Stimulated activated CD4-positive, alpha-beta T cell treated with anti-CD3 and anti-CD28 coated beads, Interleukin-4, amount 100 ng/mL, for 48 hours (primary cell): ENCODE measurements at regions not wholly inside any gene's neighbourhood (a gene's known extent, or its start where the extent isn't known, plus 50 kb on each side); places are given as distances from the start of the nearest gene placed in this dataset.
"Not testable (repeated sequence)": the region's sequence is repeated elsewhere in the genome, so short reads cannot be mapped to it uniquely, and the experiment has no call there.

Experiments
- DNase-seq, 2 donors: peaks; one replicate each; pipeline ENCODE4 v3.0.0-alpha.2; 2020; ENCODE audit warnings: low read depth in 2 of 2

DNA sequence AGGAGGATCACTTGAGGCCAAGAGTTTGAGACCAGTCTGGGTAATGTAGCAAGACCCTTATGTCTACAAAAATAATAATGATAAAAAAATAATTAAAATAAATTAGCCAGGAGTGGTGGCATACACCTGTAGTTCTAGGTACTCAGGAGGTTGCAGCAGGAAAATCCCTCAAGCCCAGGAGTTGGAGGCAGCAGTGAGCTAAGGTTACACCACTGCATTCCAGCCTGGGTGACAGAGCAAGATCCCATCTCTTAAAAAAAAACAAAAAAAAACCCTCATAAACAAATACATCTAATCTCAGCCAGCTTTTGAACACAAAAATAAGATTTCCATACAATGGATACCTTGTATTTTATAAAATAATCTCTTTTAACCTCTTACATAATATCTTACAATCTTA lies 363.3 kb upstream of the KLF4 start:
- no peak for DNase-seq

- DNase-seq, result no peak
These were observed 361.1 kb upstream of the KLF4 start for GRCh38 chr9:107850653-107851052.

DNA sequence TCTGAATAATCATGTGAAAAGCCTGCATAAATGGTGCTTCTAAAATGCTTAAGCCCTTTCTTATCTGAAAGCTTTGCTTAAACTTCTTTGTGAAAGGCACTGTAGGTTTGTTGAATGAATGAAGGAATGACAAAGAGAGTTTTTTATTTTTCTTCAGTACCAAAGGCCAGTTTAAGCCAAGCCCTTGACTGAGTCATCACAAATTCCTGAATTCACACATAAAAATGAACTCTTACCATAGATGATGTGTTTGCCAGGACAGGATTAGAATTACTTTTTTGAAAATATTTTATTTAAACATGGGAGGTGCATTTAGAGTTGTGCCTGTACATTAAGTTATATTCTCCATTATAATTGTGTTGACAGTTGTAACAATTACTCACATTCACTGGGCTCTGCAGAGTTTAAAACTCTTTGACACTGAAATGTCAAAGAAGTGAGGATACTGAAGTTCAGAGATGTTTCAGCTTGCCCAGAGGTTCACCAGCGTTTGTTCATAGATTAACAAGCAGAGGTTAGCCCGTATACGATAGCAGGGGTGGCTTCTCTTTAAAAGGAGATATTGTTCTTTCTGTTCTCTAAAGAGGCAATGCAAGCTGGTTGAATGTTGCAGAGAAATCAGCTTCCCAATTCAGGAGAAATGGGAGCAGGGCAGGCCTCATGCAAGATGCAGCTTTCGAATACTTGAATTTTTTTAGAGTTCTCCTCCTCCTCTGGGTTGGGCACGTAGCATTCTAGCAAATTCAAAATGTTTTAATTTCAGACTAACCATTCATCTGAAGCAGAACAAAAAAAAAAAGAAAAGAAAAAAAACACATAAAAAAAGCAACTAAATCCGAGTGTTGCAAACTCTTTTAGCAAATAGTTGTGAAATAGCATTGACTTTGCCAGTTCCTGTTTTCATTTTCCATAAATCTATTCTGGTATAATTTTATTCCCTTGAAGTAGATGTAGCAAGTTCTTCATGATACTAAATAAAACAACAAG lies 358.7 kb upstream of the KLF4 start:
- DNase-seq, result no peak

DNA sequence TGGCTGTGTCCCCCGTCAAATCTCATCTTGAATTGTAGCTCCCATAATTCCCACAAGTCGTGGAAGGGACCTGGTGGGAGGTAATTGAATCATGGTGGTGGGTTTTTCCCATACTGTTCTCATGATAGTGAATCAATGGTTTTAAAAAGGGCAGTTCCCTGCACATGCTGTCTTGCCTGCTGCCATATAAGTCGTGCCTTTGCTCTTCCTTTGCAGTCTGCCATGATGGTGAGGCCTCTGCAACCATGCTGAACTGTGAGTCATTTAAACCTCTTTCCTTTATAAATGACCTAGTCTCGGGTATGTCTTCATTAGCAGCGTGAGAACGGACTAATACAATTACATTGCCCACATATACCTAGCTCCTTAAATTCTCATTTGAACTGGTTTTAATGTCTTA lies 353.0 kb upstream of the KLF4 start:
- DNase-seq, result no peak

- DNase-seq, result no peak
These were observed 351.5 kb upstream of the KLF4 start for GRCh38 chr9:107841076-107841475.

GRCh38 chr9:107839371-107839770 lies 349.8 kb upstream of the KLF4 start:
- no peak for DNase-seq

GRCh38 chr9:107838766-107839165 lies 349.2 kb upstream of the KLF4 start:
- no peak for DNase-seq

- no peak for DNase-seq
These were observed 346.7 kb upstream of the KLF4 start for GRCh38 chr9:107836300-107836699.

DNA sequence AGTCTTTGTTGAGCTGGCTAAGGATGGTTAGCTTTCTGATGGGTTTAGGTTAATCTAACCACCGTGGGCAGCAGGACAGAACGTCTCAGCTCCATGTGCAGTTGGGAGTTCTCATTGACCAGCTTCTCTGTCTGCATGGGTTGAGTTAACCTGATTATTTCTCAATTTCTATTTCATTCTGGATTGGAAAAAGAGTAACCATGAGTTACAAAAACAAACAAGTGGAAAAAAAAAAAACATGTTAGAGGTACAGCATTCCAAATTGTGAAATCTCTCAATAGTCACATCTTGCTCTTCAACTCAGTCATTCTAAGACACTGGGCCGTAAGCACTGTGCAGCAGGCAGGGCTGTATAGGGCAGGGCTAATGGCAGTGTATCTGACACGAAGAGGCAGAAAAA lies 343.7 kb upstream of the KLF4 start:
- no peak for DNase-seq

DNA sequence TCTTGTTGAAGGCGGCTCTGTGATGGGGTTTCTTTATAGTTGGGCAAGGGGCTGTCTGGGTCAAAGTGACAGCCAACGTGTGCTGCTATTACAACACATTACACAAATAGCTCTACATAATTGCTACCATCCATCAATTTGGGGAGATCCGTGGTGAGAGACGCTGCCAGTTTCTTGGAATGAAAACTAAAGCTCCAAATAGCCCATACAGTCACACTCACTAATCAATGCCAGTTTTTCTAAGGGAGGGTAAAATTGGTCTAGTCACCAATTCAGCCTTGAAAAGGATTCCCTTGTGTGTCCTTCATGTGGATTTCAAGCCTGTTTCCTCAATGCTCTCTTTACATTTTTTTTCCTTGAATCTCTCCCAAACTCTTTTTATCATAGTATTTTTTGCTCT lies 343.3 kb upstream of the KLF4 start:
- DNase-seq, result no peak

GRCh38 chr9:107830479-107830878 lies 340.9 kb upstream of the KLF4 start:
- no peak for DNase-seq

DNA sequence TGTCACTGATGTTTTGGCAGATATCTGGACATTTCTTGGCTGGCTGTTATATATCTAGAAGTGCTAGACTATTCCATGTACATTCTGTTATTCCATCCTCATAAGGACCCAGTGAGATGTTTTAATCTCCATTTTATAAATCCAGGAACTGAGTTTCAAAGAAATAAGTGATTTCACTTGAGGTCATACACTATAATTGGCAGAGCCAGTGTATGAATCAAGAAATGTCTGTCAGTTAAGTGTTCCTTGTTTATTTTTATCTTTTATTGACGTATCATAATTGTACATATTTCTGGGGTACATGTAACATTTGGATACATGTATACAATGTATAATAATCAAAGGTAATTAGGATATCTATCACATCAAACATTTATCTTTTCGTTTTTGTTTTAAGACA lies 338.3 kb upstream of the KLF4 start:
- DNase-seq, result no peak

DNA sequence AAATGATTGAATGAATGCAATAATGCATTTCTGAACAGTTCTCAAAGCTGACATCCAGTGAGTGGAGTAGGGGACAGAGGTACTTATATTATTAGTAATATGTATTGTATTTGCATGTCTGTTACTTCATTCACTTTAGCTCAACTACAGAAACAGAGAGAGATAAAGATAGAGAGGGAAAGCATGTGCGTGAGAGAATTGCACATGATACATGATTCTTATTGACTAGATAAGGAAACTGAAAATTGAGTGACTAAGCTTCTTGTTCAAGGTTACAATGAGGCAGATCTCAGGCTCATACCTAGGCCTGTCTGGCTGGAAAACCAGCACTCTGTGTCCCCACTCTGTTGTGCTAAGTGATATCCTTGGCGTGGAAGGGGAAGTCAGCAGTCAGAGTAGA lies 337.7 kb upstream of the KLF4 start:
- no peak for DNase-seq

DNA sequence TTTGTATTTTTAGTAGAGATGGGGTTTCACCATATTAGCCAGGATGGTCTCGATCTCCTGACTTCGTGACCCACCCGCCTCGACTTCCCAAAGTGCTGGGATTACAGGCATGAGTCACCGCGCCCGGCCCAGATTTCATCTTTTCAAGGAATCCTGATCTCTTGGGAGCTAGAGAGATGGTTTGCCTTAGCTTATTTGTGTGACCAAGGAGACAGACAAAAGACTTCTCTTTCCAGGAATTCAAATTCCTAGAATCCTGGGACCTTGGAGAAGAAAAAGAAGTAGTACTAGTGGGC lies 337.1 kb upstream of the KLF4 start:
- DNase-seq, result not testable (repeated sequence)

DNA sequence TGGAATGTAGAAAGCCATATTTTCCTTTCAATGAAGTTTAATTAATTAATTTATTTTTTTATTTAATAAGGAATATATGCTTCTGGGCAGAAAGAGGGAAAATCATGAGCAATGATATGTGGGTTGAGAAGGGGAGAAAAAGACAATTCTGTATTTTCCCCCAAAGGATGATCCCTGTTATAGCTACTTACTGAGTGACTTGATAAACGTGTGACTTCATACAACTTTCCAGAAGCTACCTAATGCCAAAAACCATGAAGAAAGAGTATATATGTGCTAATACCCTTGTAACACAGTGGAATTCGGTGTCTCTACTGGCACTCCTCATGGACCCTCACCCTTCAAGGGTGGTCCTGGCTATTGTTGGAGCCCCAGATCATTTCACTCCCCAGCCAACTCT lies 335.0 kb upstream of the KLF4 start:
- DNase-seq, result no peak

DNA sequence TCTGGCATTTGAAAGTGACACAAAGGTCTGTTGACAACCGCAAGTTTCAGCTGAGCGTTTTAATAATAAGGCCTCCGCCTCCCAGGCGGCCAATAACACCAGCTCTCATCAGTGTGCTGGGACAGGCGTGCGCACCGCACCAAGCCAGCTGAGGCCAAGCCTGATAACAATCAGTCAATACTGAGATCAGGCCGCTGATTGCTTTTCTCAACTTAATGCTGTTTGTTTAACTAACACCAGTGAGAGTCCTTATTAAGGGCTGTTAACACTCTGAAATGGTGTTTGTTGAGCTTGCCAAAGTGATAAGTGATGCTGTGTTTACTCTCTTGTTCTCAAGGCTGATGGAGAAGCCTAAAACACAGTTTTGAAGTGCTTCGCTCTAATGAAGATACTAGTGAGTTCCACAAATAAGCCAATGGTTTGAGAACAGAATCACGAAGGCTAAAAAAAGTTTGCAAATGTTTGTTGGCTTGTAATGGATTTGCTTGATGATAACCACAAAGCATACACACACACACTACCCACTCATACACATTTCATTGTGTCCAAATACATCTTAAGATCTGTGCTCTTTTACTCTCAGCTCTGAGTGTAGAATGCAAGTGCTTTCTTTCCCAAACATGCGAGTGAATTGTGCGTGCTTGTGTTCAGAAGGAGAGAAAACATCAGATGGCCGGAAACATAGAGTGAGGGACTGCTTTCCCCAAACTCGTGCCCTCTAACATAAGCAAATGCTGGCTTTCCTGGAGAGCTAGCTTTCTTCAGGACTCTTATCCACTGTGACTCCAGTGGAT lies 330.4 kb upstream of the KLF4 start:
- DNase-seq, result no peak

- DNase-seq, result not testable (repeated sequence)
These were observed 328.9 kb upstream of the KLF4 start for GRCh38 chr9:107818503-107818829.

DNA sequence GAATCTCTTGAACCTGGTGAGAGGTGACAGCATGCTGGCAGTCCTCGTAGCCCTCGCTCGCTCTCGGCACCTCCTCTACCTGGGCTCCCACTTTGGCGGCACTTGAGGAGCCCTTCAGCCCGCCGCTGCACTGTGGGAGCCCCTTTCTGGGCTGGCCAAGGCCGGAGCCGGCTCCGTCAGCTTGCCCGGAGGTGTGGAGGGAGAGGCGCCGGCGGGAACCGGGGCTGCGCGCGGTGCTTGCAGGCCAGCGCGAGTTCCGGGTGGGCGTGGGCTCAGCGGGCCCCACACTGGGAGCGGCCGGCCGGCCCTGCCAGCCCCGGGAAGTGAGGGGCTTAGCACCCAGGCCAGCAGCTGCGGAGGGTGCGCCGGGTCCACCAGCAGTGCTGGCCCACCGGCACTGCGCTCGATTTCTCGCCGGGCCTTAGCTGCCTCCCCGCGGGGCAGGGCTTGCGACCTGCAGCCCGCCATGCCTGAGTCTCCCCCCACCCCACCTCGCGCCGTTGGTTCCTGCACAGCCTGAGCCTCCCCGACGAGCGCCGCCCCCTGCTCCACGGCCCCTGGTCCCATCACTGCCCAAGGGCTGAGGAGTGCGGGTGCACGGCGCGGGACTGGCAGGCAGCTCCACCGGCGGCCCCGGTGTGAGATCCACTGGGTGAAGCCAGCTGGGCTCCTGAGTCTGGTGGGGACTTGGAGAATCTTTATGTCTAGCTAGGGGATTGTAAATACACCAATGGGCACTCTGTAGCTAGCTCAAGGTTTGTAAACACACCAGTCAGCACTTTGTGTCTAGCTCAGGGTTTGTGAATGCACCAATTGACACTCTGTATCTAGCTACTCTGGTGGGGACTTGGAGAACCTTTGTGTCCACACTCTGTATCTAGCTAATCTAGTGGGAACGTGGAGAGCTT lies 328.3 kb upstream of the KLF4 start:
- not testable (repeated sequence) for DNase-seq

DNA sequence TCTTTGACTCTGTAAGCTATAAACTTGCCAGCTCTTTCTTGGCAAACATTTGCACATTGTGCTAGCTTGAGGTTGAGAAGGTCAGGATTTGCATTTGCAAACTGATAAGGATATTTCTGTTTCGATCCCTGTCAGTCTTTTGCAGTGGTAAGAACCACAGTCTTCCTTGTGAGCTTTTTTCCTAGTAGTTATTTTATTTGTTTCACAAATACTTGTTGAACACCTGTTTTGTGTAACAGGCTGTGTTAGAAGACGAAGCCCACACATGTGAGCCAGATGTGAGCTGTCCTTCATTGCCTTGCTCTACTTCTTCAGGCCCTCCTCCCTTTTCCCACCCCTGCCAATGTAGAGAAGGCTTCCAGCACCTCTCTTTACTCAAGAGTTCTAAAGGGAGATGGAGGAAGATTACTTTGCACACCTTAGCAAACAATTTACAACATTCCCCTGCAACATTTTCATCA lies 327.0 kb upstream of the KLF4 start:
- DNase-seq, result no peak

DNA sequence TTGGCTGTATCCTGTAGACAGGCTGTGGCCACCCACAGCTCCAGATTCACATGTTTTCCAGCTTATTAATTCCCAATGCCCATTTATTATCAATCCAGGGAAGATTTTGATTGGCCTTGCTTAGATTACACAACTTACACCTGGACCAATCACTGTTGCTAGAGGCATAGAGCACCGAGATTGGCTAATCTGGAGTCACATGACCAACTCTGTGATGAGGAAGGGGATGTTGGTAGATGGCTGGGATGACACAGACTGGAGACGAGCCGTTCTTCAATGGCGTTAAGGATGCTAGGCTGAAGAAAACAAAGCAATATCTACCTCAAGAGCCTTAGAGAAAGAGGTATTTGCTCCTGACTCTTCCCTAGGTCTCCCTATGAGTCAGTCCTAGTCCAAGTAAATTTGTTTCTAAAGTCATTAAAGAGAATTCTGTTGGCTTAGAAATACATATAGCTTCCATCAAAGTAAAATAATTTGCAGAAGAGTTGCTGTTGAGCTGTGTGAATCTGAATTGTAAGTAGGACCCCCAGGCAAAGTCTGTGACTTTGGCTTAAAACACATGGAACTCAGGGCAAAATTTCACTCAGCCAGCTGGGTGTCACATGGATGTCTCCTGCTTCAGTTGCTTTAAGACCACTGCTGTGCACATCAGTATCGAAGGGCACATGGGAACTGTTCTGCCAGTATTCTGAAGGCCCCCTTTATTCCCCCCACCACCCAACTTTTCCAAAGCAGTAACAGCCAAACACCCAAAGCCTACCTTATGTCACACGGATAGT lies 326.4 kb upstream of the KLF4 start:
- no peak for DNase-seq

- no peak for DNase-seq
These were observed 323.7 kb upstream of the KLF4 start for GRCh38 chr9:107813287-107813686.
